ENCODE measurements at regions not wholly inside any gene's neighbourhood (a gene's known extent, or its start where the extent isn't known, plus 50 kb on each side); places are given as distances from the start of the nearest gene placed in this dataset.

- no peak for TF ChIP-seq CTCF (IDR thresholded peaks at IDR 0.05)
- intact Hi-C loops (cut with DNase I) = no loop called here
- Histone ChIP-seq H3K27ac (no peak overlapping the region), H3K4me1 (peaks cover 0 to 11% (median 0%) of the 10 kb centered on the region in 9 donors), H3K36me3 (no peaks in the 10 kb centered on the region), H3K9me3 (peaks cover 0 to 6% (median 0%) of the 10 kb centered on the region in 11 donors), H3K4me3 (no peak overlapping the region), H3K27me3 (no peaks in the 10 kb centered on the region)
- ATAC-seq = peak in 6 of 8 donors; percentile 14 to 62 (median 40)
- DNase-seq = no peak
Measured at GRCh38 chr1:70667494-70668170, 256.6 kb downstream of the CTH start.

- ATAC-seq = no peak
- no peak for DNase-seq
- WGBS, 2 donors = 77 to 88% methylated on average over 4 of the region's 4 CpGs
- H3K4me1 ChIP-seq = peaks cover 0 to 11% (median 0%) of the 10 kb centered on the region in 9 donors
- no peak overlapping the region for H3K27ac ChIP-seq
- no peak overlapping the region for H3K4me3 ChIP-seq
- no peak for TF ChIP-seq CTCF (IDR thresholded peaks at IDR 0.05)
- no peaks in the 10 kb centered on the region for H3K27me3 ChIP-seq
- intact Hi-C loops (cut with DNase I) = loop anchor here in 1 of 10 donors (10.0 kb wide), 1 partner anchor 136 kb away; no protein-coding TSS in a partner anchor
- no peaks in the 10 kb centered on the region for H3K36me3 ChIP-seq
- H3K9me3 ChIP-seq = no peaks in the 10 kb centered on the region
Measured at GRCh38 chr1:70671006-70671405, 259.9 kb downstream of the CTH start.

- no peaks in the 10 kb centered on the region for H3K27me3 ChIP-seq
- no peaks in the 10 kb centered on the region for H3K9me3 ChIP-seq
- no peak for TF ChIP-seq CTCF (IDR thresholded peaks at IDR 0.05)
- no peaks in the 10 kb centered on the region for H3K36me3 ChIP-seq
- DNase-seq (peak in 1 of 2 donors; percentile 24), ATAC-seq (peak in 7 of 8 donors; percentile 15 to 72 (median 58))
- peaks cover 0 to 11% (median 0%) of the 10 kb centered on the region in 9 donors for H3K4me1 ChIP-seq
- 45 to 61% methylated on average over 3 of the region's 3 CpGs for WGBS, 2 donors
- intact Hi-C loops (cut with DNase I) = loop anchor here in 1 of 10 donors (10.0 kb wide), 1 partner anchor 138 kb away; no protein-coding TSS in a partner anchor
- H3K4me3 ChIP-seq = no peak overlapping the region
- no peak overlapping the region for H3K27ac ChIP-seq
Measured at GRCh38 chr1:70672442-70672888, 261.4 kb downstream of the CTH start.

GRCh38 chr1:70674941-70675685 is 264.0 kb downstream of the CTH start:
- WGBS, 2 donors = 49 to 50% methylated on average over 3 of the region's 3 CpGs
- H3K36me3 ChIP-seq = no peaks in the 10 kb centered on the region
- no peak for ATAC-seq
- H3K4me1 ChIP-seq = peaks cover 0 to 11% (median 0%) of the 10 kb centered on the region in 9 donors
- DNase-seq = no peak
- TF ChIP-seq CTCF (IDR thresholded peaks at IDR 0.05) = no peak
- H3K4me3 ChIP-seq = no peak overlapping the region
- H3K27ac ChIP-seq = no peak overlapping the region
- no peaks in the 10 kb centered on the region for H3K9me3 ChIP-seq
- no peaks in the 10 kb centered on the region for H3K27me3 ChIP-seq
- intact Hi-C loops (cut with DNase I) = loop anchor here in 1 of 10 donors (10.0 kb wide), 1 partner anchor 140 kb away; no protein-coding TSS in a partner anchor
